Endothelial cell of umbilical vein (primary cell): ENCODE measurements at regions not wholly inside any gene's neighbourhood (a gene's known extent, or its start where the extent isn't known, plus 50 kb on each side); places are given as distances from the start of the nearest gene placed in this dataset.

Experiments used
- BruUV-seq: library from RNA; stranded (reverse); fragments of 400-500 nt; replicated peaks from 2 replicates; lab custom pipeline; 2021; lab: Mats Ljungman, UMichigan
- CTCF ChIA-PET: fragments of 300-600, 350-600 bp; sonication (Branson Sonifier 250); formaldehyde crosslinking; loops from one replicate; lab custom pipeline; 2021; ENCODE audit warnings: antibody characterized with exemption, inconsistent platforms; lab: Charles Lee
- POLR2A ChIA-PET: fragments of 300-600, 350-600 bp; sonication (Branson Sonifier 250); formaldehyde crosslinking; loops from one replicate; lab custom pipeline; 2021; ENCODE audit warnings: antibody characterized with exemption, inconsistent platforms; lab: Charles Lee
- DNase-seq: peaks from one replicate; pipeline ENCODE4 v3.0.0-alpha.2; 2011; ENCODE audit warnings: low read depth, low spot score
- FAIRE-seq: peaks from 2 replicates; lab custom pipeline; 2011; peaks lifted over from hg19 to GRCh38; lab: Jason Lieb, UNC
- H2AFZ ChIP-seq: 2 replicates; pipeline ENCODE4 v1.6.0; 2012; ENCODE audit warnings: low read depth, low read length, control low read depth, inconsistent platforms
- H3K27ac ChIP-seq: 2 replicates; pipeline ENCODE4 v1.5.1; 2011; ENCODE audit warnings: low read depth, mild to moderate bottlenecking, control low read depth, low read length, moderate library complexity; ENCODE audit not compliant: insufficient read depth
- H3K27me3 ChIP-seq, 2 experiments: 2 replicates each; pipeline versions ENCODE4 v1.6.0 to v1.6.1; 2011; ENCODE audit warnings: low read length in 2 of 2, mixed read lengths in 1 of 2; ENCODE audit not compliant: control insufficient read depth in 2 of 2, insufficient read depth in 2 of 2
- H3K36me3 ChIP-seq, 2 experiments: 2 replicates in 1 of 2; 3 replicates in 1 of 2; pipeline ENCODE4 v1.5.1; 2011; ENCODE audit warnings: low read length in 2 of 2, mild to moderate bottlenecking in 1 of 2, moderate library complexity in 1 of 2; ENCODE audit not compliant: control insufficient read depth in 2 of 2, insufficient read depth in 2 of 2; ENCODE audit errors: extremely low read depth in 1 of 2
- H3K4me1 ChIP-seq: 3 replicates; pipeline ENCODE4 v1.5.1; 2011; ENCODE audit warnings: mild to moderate bottlenecking, low read length; ENCODE audit not compliant: control insufficient read depth, insufficient read depth; ENCODE audit errors: extremely low read depth
- H3K4me2 ChIP-seq: 2 replicates; pipeline ENCODE4 v1.6.1; 2011; ENCODE audit warnings: low read length, control low read depth, mixed read lengths; ENCODE audit not compliant: insufficient read depth
- H3K4me3 ChIP-seq, 3 experiments: fragments of 200-600 bp in 1 of 3; sonication (generic), shearing (Covaris generic) in 1 of 3; replicated peaks in 1 of 3; 2 replicates each; pipeline ENCODE4 v1.5.1; 2011 to 2016; ENCODE audit warnings: control low read depth in 3 of 3, low read length in 3 of 3, mild to moderate bottlenecking in 2 of 3, inconsistent platforms in 1 of 3, low read depth in 1 of 3, moderate library complexity in 1 of 3; ENCODE audit not compliant: insufficient read depth in 1 of 3
- H3K79me2 ChIP-seq: 2 replicates; pipeline ENCODE4 v1.6.0; 2012; ENCODE audit warnings: low read length, inconsistent platforms; ENCODE audit not compliant: control insufficient read depth, insufficient read depth
- H3K9ac ChIP-seq: replicated peaks from 2 replicates; pipeline ENCODE3; 2011; ENCODE audit warnings: low read length, control low read depth; ENCODE audit not compliant: insufficient read depth; ENCODE audit errors: extremely low read depth
- H3K9me1 ChIP-seq: replicated peaks from 3 replicates; pipeline ENCODE4 v1.6.0; 2011; ENCODE audit warnings: mild to moderate bottlenecking, low read length; ENCODE audit not compliant: control insufficient read depth, insufficient read depth; ENCODE audit errors: extremely low read depth
- H3K9me3 ChIP-seq: replicated peaks from 2 replicates; pipeline ENCODE4 v1.5.1; 2012; ENCODE audit warnings: low read length, inconsistent platforms; ENCODE audit not compliant: control insufficient read depth, insufficient read depth
- H4K20me1 ChIP-seq: replicated peaks from 2 replicates; pipeline ENCODE3; 2011; ENCODE audit warnings: mild to moderate bottlenecking, low read length; ENCODE audit not compliant: control insufficient read depth, insufficient read depth; ENCODE audit errors: extremely low read depth
- CTCF ChIP-seq, 2 donors: IDR thresholded peaks; 1 replicate in 1 of 2; 2 replicates in 1 of 2; pipeline ENCODE4 v1.5.1; 2011; ENCODE audit warnings: low read length in 2 of 2, mild to moderate bottlenecking in 2 of 2, moderate library complexity in 2 of 2, control low read depth in 1 of 2, inconsistent platforms in 1 of 2, low read depth in 1 of 2; ENCODE audit not compliant: insufficient read depth in 1 of 2; ENCODE audit errors: extremely low read depth in 1 of 2
- EZH2 ChIP-seq: IDR thresholded peaks from 2 replicates; pipeline ENCODE4 v1.6.1; 2012; ENCODE audit warnings: borderline replicate concordance, low read depth, mild to moderate bottlenecking, moderate library complexity, low read length, inconsistent platforms; ENCODE audit not compliant: severe bottlenecking
- GATA2 ChIP-seq: IDR thresholded peaks from 2 replicates; pipeline ENCODE4 v1.7.0; 2011; ENCODE audit warnings: low read depth, mild to moderate bottlenecking, moderate library complexity, mixed read lengths, low read length; ENCODE audit not compliant: insufficient read length, insufficient read depth
- JUN ChIP-seq: IDR thresholded peaks from 2 replicates; pipeline ENCODE4 v1.6.1; 2011; ENCODE audit warnings: borderline replicate concordance, low read depth; ENCODE audit not compliant: insufficient read length, insufficient read depth
- MAX ChIP-seq: IDR thresholded peaks from 2 replicates; pipeline ENCODE4 v1.6.1; 2011; ENCODE audit not compliant: insufficient read depth, insufficient read length
- MYC ChIP-seq: IDR thresholded peaks from one replicate; pipeline ENCODE4 v1.6.1; 2011; ENCODE audit warnings: mild to moderate bottlenecking, low read depth, low read length
- POLR2AphosphoS5 ChIP-seq: IDR thresholded peaks from 2 replicates; pipeline ENCODE4 v1.6.1; 2012; ENCODE audit warnings: low read depth, mild to moderate bottlenecking, control low read depth, low read length, moderate library complexity; ENCODE audit not compliant: insufficient read depth
- dilution Hi-C: fragments of 300-500 bp; cut with MboI; formaldehyde crosslinking; loops from one replicate; pipeline ENCODE4 v1.15.0; 2019; ENCODE audit warnings: low sequenced_read_pairs; ENCODE audit not compliant: extremely low pct_ligation_motif_present
- intact Hi-C: fragments of 100-400 bp; cut with micrococcal nuclease; formaldehyde crosslinking; loops from one replicate; pipeline ENCODE4 v1.10.0; 2022

GRCh38 chr6:126897758-126898157 lies 220.7 kb upstream of the RSPO3 start:
- H3K27ac ChIP-seq = no peak overlapping the region
- H4K20me1 ChIP-seq = no peaks in the 10 kb centered on the region
- no peaks in the 10 kb centered on the region for H3K4me1 ChIP-seq
- H3K36me3 ChIP-seq = no peaks in the 10 kb centered on the region
- FAIRE-seq (no peak), DNase-seq (no peak)
- no peaks in the 10 kb centered on the region for H3K27me3 ChIP-seq
- intact Hi-C loops = no loop called here
- H3K9ac ChIP-seq = no peak overlapping the region
- H3K4me2 ChIP-seq = no peak overlapping the region
- dilution Hi-C loops = no loop called here
- POLR2A ChIA-PET = no interaction called here
- BruUV-seq = no TSS peak
- CTCF ChIA-PET = interaction anchor here (1.1 kb wide), 1 partner anchor 11 kb away, joined by 3 read pairs; no protein-coding TSS in a partner anchor
- no peak overlapping the region for H2AFZ ChIP-seq
- H3K4me3 ChIP-seq = no peak overlapping the region
- TF ChIP-seq MAX (no peak), MYC (no peak), GATA2 (no peak), EZH2 (no peak), CTCF (IDR thresholded peaks at IDR 0.05; ENCODE audit: extremely low read depth in 1 of 2, insufficient read depth in 1 of 2, low read depth in 1 of 2, low read length in 2 of 2) (no peak), JUN (no peak), POLR2AphosphoS5 (no peak)
- H3K9me1 ChIP-seq = no peaks in the 10 kb centered on the region
- no peaks in the 10 kb centered on the region for H3K79me2 ChIP-seq
- H3K9me3 ChIP-seq = no peaks in the 10 kb centered on the region
